ENCODE measurements at regions not wholly inside any gene's neighbourhood (a gene's known extent, or its start where the extent isn't known, plus 50 kb on each side); places are given as distances from the start of the nearest gene placed in this dataset.

DNA sequence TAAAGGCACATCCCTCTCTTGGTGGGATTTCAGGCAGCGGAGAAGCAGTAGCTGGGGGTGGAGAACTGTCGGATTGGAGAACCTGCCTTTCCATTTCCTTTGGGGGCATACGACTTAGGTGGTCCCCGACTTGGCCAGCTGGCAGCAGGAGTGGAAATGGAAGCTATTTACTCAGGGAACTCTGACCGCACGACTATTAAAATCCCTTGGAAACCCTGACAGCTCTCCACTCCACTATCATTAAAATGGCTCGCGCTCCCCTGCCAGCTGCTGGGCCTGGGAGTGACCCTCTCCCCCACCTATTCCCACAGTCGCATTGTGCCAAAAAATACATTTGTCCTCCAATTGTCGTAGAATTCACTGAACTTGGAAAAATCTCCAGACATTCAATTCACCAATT, 77.7 kb upstream of the APCDD1 start:
- Histone ChIP-seq H3K27me3 (ENCODE audit: control insufficient read depth, insufficient read depth, low read length) (no peaks in the 10 kb centered on the region), H3K4me3 (ENCODE audit: low read depth, low read length) (no peak overlapping the region), H3K36me3 (ENCODE audit: control insufficient read depth, insufficient read depth, low read length) (no peaks in the 10 kb centered on the region)
- FAIRE-seq (no peak), DNase-seq (ENCODE audit: low read depth) (no peak)
- TF ChIP-seq, protein P1, sequence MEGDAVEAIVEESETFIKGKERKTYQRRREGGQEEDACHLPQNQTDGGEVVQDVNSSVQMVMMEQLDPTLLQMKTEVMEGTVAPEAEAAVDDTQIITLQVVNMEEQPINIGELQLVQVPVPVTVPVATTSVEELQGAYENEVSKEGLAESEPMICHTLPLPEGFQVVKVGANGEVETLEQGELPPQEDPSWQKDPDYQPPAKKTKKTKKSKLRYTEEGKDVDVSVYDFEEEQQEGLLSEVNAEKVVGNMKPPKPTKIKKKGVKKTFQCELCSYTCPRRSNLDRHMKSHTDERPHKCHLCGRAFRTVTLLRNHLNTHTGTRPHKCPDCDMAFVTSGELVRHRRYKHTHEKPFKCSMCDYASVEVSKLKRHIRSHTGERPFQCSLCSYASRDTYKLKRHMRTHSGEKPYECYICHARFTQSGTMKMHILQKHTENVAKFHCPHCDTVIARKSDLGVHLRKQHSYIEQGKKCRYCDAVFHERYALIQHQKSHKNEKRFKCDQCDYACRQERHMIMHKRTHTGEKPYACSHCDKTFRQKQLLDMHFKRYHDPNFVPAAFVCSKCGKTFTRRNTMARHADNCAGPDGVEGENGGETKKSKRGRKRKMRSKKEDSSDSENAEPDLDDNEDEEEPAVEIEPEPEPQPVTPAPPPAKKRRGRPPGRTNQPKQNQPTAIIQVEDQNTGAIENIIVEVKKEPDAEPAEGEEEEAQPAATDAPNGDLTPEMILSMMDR (IDR thresholded peaks at IDR 0.05; ENCODE audit: insufficient read depth, low read length, severe bottlenecking), result no peak

GRCh38 chr18:10377956-10378355, 76.5 kb upstream of the APCDD1 start:
- Histone ChIP-seq H3K36me3 (ENCODE audit: control insufficient read depth, insufficient read depth, low read length) (no peaks in the 10 kb centered on the region), H3K4me3 (ENCODE audit: low read depth, low read length) (no peak overlapping the region), H3K27me3 (ENCODE audit: control insufficient read depth, insufficient read depth, low read length) (no peaks in the 10 kb centered on the region)
- TF ChIP-seq, protein P1 (IDR thresholded peaks at IDR 0.05; ENCODE audit: insufficient read depth, low read length, severe bottlenecking), result no peak
- no peak for DNase-seq (ENCODE audit: low read depth)
- FAIRE-seq, result no peak

GRCh38 chr18:10378688-10379420, 75.6 kb upstream of the APCDD1 start:
- TF ChIP-seq, protein P1 (IDR thresholded peaks at IDR 0.05; ENCODE audit: insufficient read depth, low read length, severe bottlenecking), result no peak
- Histone ChIP-seq H3K4me3 (ENCODE audit: low read depth, low read length) (no peak overlapping the region), H3K36me3 (ENCODE audit: control insufficient read depth, insufficient read depth, low read length) (no peaks in the 10 kb centered on the region), H3K27me3 (ENCODE audit: control insufficient read depth, insufficient read depth, low read length) (no peaks in the 10 kb centered on the region)
- no peak for FAIRE-seq
- DNase-seq (ENCODE audit: low read depth), result peak; percentile 61

- H3K36me3 ChIP-seq (ENCODE audit: control insufficient read depth, insufficient read depth, low read length), result no peaks in the 10 kb centered on the region
- FAIRE-seq, result peak; percentile 90
- DNase-seq (ENCODE audit: low read depth), result peak; percentile 82
- no peaks in the 10 kb centered on the region for H3K27me3 ChIP-seq (ENCODE audit: control insufficient read depth, insufficient read depth, low read length)
- TF ChIP-seq, protein P1 (IDR thresholded peaks at IDR 0.05; ENCODE audit: insufficient read depth, low read length, severe bottlenecking), result no peak
- H3K4me3 ChIP-seq (ENCODE audit: low read depth, low read length), result no peak overlapping the region
Observed at GRCh38 chr18:10379522-10379921, 74.9 kb upstream of the APCDD1 start.

- Histone ChIP-seq H3K4me3 (ENCODE audit: low read depth, low read length) (no peak overlapping the region), H3K36me3 (ENCODE audit: control insufficient read depth, insufficient read depth, low read length) (no peaks in the 10 kb centered on the region), H3K27me3 (ENCODE audit: control insufficient read depth, insufficient read depth, low read length) (no peaks in the 10 kb centered on the region)
- no peak for DNase-seq (ENCODE audit: low read depth)
- TF ChIP-seq, protein P1 (IDR thresholded peaks at IDR 0.05; ENCODE audit: insufficient read depth, low read length, severe bottlenecking), result no peak
- FAIRE-seq, result no peak
Observed at GRCh38 chr18:10381516-10381915, 72.9 kb upstream of the APCDD1 start.

DNA sequence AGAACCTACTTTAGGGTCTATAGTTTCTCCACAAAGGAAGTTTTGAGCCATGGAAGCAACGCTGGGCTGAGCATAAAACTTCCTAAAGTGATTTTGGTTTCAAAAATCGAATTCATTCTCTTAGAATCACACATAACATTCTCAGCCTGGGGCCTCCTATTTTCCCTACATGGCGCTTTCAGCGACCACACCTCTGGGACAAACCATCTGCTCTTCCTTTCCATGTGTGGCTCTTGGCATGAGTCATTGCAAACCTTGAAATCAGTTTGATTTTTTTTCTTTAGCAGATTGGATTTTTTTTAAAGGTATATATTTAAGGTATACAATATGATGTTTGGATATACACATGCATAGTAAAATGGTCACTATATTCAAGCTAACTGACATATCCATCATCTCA, 72.5 kb upstream of the APCDD1 start:
- no peak for DNase-seq (ENCODE audit: low read depth)
- H3K36me3 ChIP-seq (ENCODE audit: control insufficient read depth, insufficient read depth, low read length), result no peaks in the 10 kb centered on the region
- no peak for FAIRE-seq
- no peaks in the 10 kb centered on the region for H3K27me3 ChIP-seq (ENCODE audit: control insufficient read depth, insufficient read depth, low read length)
- TF ChIP-seq, protein P1 (IDR thresholded peaks at IDR 0.05; ENCODE audit: insufficient read depth, low read length, severe bottlenecking), result no peak
- no peak overlapping the region for H3K4me3 ChIP-seq (ENCODE audit: low read depth, low read length)

All from bronchial epithelial cell (primary cell).